GM13976 (cell line): ENCODE measurements at regions not wholly inside any gene's neighbourhood (a gene's known extent, or its start where the extent isn't known, plus 50 kb on each side); places are given as distances from the start of the nearest gene placed in this dataset.

Experiments
- DNase-seq: peaks from one replicate; pipeline ENCODE4 v3.0.0; 2012; ENCODE audit warnings: low spot score
- CTCF ChIP-seq: IDR thresholded peaks from 2 replicates; pipeline ENCODE4 v1.5.1; 2012; ENCODE audit warnings: borderline replicate concordance, mild to moderate bottlenecking; ENCODE audit not compliant: insufficient read depth; ENCODE audit errors: extremely low read depth, missing control alignments, control extremely low read depth
- in situ Hi-C: fragments of 300-500 bp; cut with MboI; formaldehyde crosslinking; loops from one replicate; pipeline ENCODE4 v1.12.0; 2022; ENCODE audit warnings: low sequenced_read_pairs, mixed read lengths, inconsistent platforms; ENCODE audit not compliant: unreplicated experiment

GRCh38 chr14:46054526-46054925, 597.1 kb downstream of the RPL10L start:
- in situ Hi-C loops = no loop called here
- TF ChIP-seq CTCF = no peak
- DNase-seq = no peak

- DNase-seq = no peak
- TF ChIP-seq CTCF = no peak
- in situ Hi-C loops = no loop called here
Measured at GRCh38 chr14:46053221-46053620, 598.4 kb downstream of the RPL10L start.

DNA sequence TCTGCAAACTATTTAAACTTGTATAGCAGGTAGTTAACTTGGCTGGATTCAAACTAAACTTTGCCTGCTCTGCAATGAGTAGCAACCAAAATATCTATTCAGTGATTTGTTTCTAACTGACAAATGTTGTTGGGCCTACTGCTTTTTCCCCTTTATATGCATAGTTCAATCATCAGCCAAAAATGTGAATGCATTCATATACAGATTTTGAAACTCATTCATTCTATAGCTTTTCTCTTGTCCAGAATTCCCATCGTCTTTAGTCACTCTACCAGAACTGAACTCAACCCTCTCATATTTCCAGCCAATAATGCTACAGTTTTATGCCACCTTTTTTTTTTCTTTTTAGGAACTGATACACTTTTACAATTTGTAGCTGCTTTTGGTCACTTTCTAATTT, 599.8 kb downstream of the RPL10L start:
- DNase-seq = no peak
- no peak for TF ChIP-seq CTCF
- in situ Hi-C loops = no loop called here

DNA sequence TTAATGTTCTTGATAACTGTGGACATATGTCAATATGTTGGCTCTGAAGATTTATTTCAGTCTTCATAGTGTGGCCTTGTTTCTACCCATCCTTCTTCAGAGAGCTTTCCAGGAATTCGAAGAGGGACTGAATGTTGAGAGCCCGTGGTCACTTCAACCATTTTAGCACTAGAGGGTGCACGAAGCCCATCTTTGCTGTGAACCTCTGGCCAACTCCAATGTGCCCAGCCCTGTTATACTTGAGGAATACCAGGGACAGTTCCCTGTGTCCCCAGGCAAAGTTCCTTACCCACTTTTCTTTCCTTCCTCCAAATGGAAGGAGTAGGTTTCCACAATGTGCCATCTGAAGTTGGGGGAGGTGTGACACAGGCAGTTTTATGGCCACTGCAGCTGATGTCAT, 603.5 kb downstream of the RPL10L start:
- in situ Hi-C loops = no loop called here
- DNase-seq = no peak
- TF ChIP-seq CTCF = no peak

DNA sequence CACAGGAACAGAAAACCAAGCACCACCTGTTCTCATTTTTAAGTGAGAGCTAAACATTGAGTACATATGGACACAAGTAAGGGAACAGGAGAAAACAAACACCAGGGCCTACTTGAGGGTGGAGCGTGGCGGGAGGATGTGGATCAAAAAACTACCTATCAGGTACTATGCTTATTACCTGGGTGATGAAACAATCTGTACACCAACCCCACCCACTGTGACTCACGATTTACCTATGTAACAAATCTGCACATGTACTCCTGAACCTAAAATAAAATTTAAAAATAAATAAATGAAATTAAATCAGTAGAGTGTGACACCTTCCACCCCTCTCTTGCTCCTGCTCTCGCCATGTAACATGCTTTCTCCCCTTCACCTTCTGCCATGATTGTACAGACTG, 615.5 kb downstream of the RPL10L start:
- in situ Hi-C loops = no loop called here
- DNase-seq = no peak

DNA sequence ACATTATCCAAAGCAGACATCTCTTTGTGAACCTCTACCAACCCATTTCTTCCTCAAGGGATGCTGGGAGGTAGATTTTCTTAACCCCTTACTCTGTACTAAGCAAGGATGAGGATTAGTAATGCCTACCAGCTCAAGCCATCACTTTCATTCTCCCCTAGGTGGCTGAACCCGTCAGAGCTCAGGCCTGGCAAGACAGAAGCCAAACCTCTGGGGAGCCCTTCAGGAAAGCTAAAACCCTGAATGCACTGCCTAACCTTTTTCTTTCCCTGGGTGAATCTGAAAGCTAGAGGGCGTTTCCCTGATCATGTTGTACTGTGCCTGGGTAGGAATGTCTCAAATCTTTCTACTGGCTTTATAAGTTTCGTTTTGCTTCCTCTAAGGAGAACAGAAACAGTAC, 617.3 kb downstream of the RPL10L start:
- no peak for DNase-seq
- no peak for TF ChIP-seq CTCF
- in situ Hi-C loops = no loop called here

More for the DNA sequence above, 615.5 kb downstream of the RPL10L start:
- TF ChIP-seq CTCF = no peak
